K562 (cell line): ENCODE measurements at regions not wholly inside any gene's neighbourhood (a gene's known extent, or its start where the extent isn't known, plus 50 kb on each side); places are given as distances from the start of the nearest gene placed in this dataset.

Source experiments
- ATAC-seq: fragments of 200-7000 bp; cut with Tn5 transposase; 3 replicates; pipeline ENCODE4 v1.9.1; 2020; ENCODE audit warnings: moderate library complexity
- BruUV-seq: library from RNA; stranded (reverse); fragments of 400-500 nt; replicated peaks from 2 replicates; lab custom pipeline; 2021; lab: Mats Ljungman, UMichigan
- CTCF ChIA-PET: fragments of 300-600 bp; formaldehyde crosslinking; extraction: SDS; loops from one replicate; lab custom pipeline; 2021; ENCODE audit warnings: low intra/inter-chr PET ratio; lab: Yijun Ruan, JAX
- POLR2A ChIA-PET: fragments of 300-600, 350-650 bp; sonication (Branson Sonifier 250); formaldehyde crosslinking; extraction: SDS; loops from one replicate; lab custom pipeline; 2021; ENCODE audit warnings: antibody characterized with exemption, inconsistent platforms; lab: Yijun Ruan, JAX
- DNase-seq, 4 experiments: peaks; one replicate each; pipeline versions ENCODE4 v3.0.0 to v3.0.0-alpha.2; 2011 to 2018; ENCODE audit warnings: low spot score in 3 of 4, mixed read lengths in 3 of 4; ENCODE audit errors: extremely low read depth in 1 of 4
- FAIRE-seq: peaks from 2 replicates; lab custom pipeline; 2011; peaks lifted over from hg19 to GRCh38; lab: Jason Lieb, UNC
- H2AFZ ChIP-seq: 2 replicates; pipeline ENCODE4 v1.6.0; 2011; ENCODE audit warnings: low read depth, low read length, control low read depth, inconsistent platforms
- H3K27ac ChIP-seq: fragments of 200-600 bp; 3 replicates; pipeline ENCODE4 v1.8.0; 2011; ENCODE audit warnings: low read depth, mild to moderate bottlenecking, control low read depth, inconsistent platforms, low read length, moderate library complexity, mixed read lengths; ENCODE audit errors: extremely low read depth
- H3K27me3 ChIP-seq, 2 experiments: fragments of 300-600 bp in 1 of 2; 2 replicates in 1 of 2; 3 replicates in 1 of 2; pipeline versions ENCODE4 v1.6.0 to v1.8.0; 2011; ENCODE audit warnings: inconsistent platforms in 2 of 2, low read length in 2 of 2, mild to moderate bottlenecking in 1 of 2, mixed read lengths in 1 of 2, moderate library complexity in 1 of 2; ENCODE audit not compliant: control insufficient read depth in 2 of 2, insufficient read depth in 2 of 2
- H3K36me3 ChIP-seq: fragments of 300-600 bp; 3 replicates; pipeline ENCODE4 v1.8.0; 2011; ENCODE audit warnings: mild to moderate bottlenecking, low read length, inconsistent platforms; ENCODE audit not compliant: control insufficient read depth, insufficient read depth
- H3K4me1 ChIP-seq, 2 experiments: fragments of 200-600 bp in 1 of 2; replicated peaks in 1 of 2; 2 replicates in 1 of 2; 3 replicates in 1 of 2; pipeline versions ENCODE4 v1.5.1 to v1.8.0; 2011; ENCODE audit warnings: inconsistent platforms in 2 of 2, low read length in 2 of 2, mild to moderate bottlenecking in 1 of 2, mixed read lengths in 1 of 2, moderate library complexity in 1 of 2; ENCODE audit not compliant: control insufficient read depth in 2 of 2, insufficient read depth in 2 of 2
- H3K4me2 ChIP-seq: 2 replicates; pipeline ENCODE4 v1.6.1; 2011; ENCODE audit warnings: low read length, control low read depth, inconsistent platforms, mixed read lengths; ENCODE audit not compliant: insufficient read depth
- H3K4me3 ChIP-seq: fragments of 200-600 bp; sonication (generic), shearing (Covaris generic); 2 replicates; pipeline ENCODE4 v1.5.1; 2016; ENCODE audit warnings: control low read depth, inconsistent platforms
- H3K79me2 ChIP-seq: fragments of 200-600 bp; 3 replicates; pipeline ENCODE4 v1.8.0; 2011; ENCODE audit warnings: low read length, inconsistent platforms; ENCODE audit not compliant: control insufficient read depth, insufficient read depth
- H3K9ac ChIP-seq, 2 experiments: 2 replicates each; pipeline versions ENCODE4 v1.6.0 to v1.6.1; 2011; ENCODE audit warnings: low read depth in 2 of 2, low read length in 2 of 2, control low read depth in 1 of 2, inconsistent platforms in 1 of 2, mild to moderate bottlenecking in 1 of 2, mixed read lengths in 1 of 2; ENCODE audit not compliant: insufficient read depth in 1 of 2
- H3K9me1 ChIP-seq: one replicate; pipeline ENCODE4 v1.6.0; 2011; ENCODE audit warnings: inconsistent platforms, mild to moderate bottlenecking, low read length, moderate library complexity; ENCODE audit not compliant: control insufficient read depth, insufficient read depth
- H3K9me3 ChIP-seq: replicated peaks from 2 replicates; pipeline ENCODE4 v1.5.1; 2011; ENCODE audit warnings: low read depth, low read length, inconsistent platforms; ENCODE audit not compliant: control insufficient read depth, insufficient read depth
- H4K20me1 ChIP-seq: replicated peaks from 2 replicates; pipeline ENCODE4 v1.6.1; 2011; ENCODE audit warnings: low read length, inconsistent platforms, mixed read lengths; ENCODE audit not compliant: control insufficient read depth, insufficient read depth
- MYBL2 ChIP-seq, 2 experiments: fragments of 450-650 bp in 1 of 2; sonication (generic) in 1 of 2; formaldehyde crosslinking in 1 of 2; IDR thresholded peaks; 2 replicates each; pipeline versions ENCODE4 v1.6.1 to v1.8.1; 2017 to 2022; ENCODE audit warnings: borderline replicate concordance in 1 of 2, inconsistent platforms in 1 of 2, low read depth in 1 of 2, mild to moderate bottlenecking in 1 of 2, missing genetic modification reagents in 1 of 2, moderate library complexity in 1 of 2
- NR1H2 ChIP-seq: sonication (generic); formaldehyde crosslinking; IDR thresholded peaks from 2 replicates; pipeline ENCODE4 v1.4.0; 2020; ENCODE audit warnings: mild to moderate bottlenecking, missing genetic modification reagents
- TAL1 ChIP-seq: fragments of 450-650 bp; IDR thresholded peaks from 2 replicates; pipeline ENCODE4 v1.6.1; 2016; ENCODE audit warnings: mild to moderate bottlenecking
- ZNF830 ChIP-seq: fragments of 250-450 bp; sonication (Bioruptor Pico); IDR thresholded peaks from 2 replicates; pipeline ENCODE4 v1.5.0; 2021; ENCODE audit warnings: mild to moderate bottlenecking
- ZSCAN32 ChIP-seq: fragments of 450-650 bp; formaldehyde crosslinking; IDR thresholded peaks from 2 replicates; pipeline ENCODE4 v1.4.0; 2020; ENCODE audit warnings: mild to moderate bottlenecking, moderate library complexity
- WGBS: fragments of 100-300 bp; shearing (Covaris generic); methylation state at CpG from one replicate; pipeline ENCODE4 v1.1.6; 2016; ENCODE audit warnings: low coverage, mixed read lengths; ENCODE audit not compliant: insufficient coverage; ENCODE audit errors: missing lambda C conversion rate; 5-methylcytosine and 5-hydroxymethylcytosine counted together
- in situ Hi-C: fragments of 300-500 bp; cut with MboI; formaldehyde crosslinking; loops from 4 replicates; pipeline ENCODE4 v1.15.0; 2018; ENCODE audit warnings: inconsistent platforms, mixed read lengths
- intact Hi-C: fragments of 100-400 bp; cut with micrococcal nuclease; formaldehyde crosslinking; loops from 2 replicates; pipeline ENCODE4 v1.14.2; 2022
- TF ChIP-seq, protein P1 (sequence below), 2 experiments: fragments of 450-650 bp; IDR thresholded peaks; 2 replicates each; pipeline ENCODE4 v1.6.1; 2018; ENCODE audit warnings: mild to moderate bottlenecking in 2 of 2, low read depth in 1 of 2; ENCODE audit not compliant: partially characterized antibody in 2 of 2
- TF ChIP-seq, protein P2 (sequence below): fragments of 250-450 bp; sonication (Bioruptor Pico); IDR thresholded peaks from 2 replicates; pipeline ENCODE4 v1.8.0; 2021; ENCODE audit warnings: mild to moderate bottlenecking, moderate library complexity
- TF ChIP-seq, protein P3 (sequence below): fragments of 450-650 bp; formaldehyde crosslinking; IDR thresholded peaks from 2 replicates; pipeline ENCODE4 v1.4.0; 2022; ENCODE audit warnings: mild to moderate bottlenecking, moderate library complexity
- TF ChIP-seq, protein P4 (sequence below): sonication (generic); formaldehyde crosslinking; IDR thresholded peaks from 2 replicates; pipeline ENCODE4 v1.8.0; 2022; ENCODE audit warnings: mild to moderate bottlenecking, missing genetic modification reagents

DNA sequence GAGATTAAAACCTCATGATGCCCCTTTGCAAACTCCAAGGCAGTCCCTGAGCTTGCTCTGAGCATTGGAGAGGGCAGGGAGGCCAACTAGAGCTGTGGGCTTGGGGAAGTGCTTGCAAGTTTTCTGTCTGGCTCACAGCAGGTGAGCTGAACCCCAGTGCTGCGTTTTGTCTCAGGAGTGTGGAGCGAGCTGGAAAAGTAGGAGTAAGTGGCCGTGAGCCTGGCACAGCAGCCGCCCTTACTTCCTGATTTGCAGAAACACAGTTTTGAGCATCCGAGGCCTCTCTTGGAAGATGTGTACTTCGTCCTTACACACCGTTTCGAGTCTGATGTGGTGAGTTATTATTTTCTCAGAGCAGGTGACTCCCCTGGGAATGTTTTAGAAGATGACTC, 221.2 kb upstream of the C1orf174 start (continued):
- TF ChIP-seq MYBL2 (IDR thresholded peaks at IDR 0.05; ENCODE audit: low read depth) (no peak), MYBL2 (CRISPR knock-in tag; IDR thresholded peaks at IDR 0.05; ENCODE audit: borderline replicate concordance) (no peak), ZNF830 (CRISPR knock-in tag) (no peak)
- TF ChIP-seq, protein P1, sequence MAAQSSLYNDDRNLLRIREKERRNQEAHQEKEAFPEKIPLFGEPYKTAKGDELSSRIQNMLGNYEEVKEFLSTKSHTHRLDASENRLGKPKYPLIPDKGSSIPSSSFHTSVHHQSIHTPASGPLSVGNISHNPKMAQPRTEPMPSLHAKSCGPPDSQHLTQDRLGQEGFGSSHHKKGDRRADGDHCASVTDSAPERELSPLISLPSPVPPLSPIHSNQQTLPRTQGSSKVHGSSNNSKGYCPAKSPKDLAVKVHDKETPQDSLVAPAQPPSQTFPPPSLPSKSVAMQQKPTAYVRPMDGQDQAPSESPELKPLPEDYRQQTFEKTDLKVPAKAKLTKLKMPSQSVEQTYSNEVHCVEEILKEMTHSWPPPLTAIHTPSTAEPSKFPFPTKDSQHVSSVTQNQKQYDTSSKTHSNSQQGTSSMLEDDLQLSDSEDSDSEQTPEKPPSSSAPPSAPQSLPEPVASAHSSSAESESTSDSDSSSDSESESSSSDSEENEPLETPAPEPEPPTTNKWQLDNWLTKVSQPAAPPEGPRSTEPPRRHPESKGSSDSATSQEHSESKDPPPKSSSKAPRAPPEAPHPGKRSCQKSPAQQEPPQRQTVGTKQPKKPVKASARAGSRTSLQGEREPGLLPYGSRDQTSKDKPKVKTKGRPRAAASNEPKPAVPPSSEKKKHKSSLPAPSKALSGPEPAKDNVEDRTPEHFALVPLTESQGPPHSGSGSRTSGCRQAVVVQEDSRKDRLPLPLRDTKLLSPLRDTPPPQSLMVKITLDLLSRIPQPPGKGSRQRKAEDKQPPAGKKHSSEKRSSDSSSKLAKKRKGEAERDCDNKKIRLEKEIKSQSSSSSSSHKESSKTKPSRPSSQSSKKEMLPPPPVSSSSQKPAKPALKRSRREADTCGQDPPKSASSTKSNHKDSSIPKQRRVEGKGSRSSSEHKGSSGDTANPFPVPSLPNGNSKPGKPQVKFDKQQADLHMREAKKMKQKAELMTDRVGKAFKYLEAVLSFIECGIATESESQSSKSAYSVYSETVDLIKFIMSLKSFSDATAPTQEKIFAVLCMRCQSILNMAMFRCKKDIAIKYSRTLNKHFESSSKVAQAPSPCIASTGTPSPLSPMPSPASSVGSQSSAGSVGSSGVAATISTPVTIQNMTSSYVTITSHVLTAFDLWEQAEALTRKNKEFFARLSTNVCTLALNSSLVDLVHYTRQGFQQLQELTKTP (IDR thresholded peaks at IDR 0.05; ENCODE audit: low read depth in 1 of 2, partially characterized antibody in 2 of 2) = no peak

DNA sequence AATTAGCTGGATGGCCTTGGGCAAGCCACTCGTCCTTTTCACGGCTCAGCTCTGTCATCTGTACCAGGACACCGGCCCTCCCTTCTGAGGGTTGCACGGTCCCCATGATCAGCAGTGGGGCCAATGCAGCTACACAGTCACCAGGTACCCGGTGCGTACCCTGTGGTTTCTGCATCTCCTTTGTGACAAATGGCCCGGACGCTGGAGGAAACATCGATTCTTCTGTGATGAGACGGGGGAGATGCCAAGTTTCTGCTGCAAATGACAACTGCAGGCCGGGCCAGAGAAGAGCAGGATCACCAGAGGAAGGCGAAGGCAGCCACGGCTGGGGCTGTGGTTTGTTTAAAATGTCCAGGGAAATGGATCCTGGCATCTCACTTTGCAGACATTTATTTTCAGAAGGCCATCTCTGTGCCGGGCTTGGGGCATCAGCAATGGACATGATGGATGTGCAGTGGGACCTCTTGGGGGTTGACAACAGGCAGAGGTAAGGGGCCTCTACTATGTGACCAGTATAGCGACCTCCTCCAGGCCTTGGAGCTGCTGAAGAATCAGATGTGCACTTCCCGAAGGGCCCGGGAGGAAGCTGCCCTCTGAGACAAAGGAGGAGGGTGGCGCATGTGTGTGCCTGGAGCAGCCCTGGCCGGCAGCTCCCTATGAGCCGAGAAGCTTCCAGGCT, 221.9 kb upstream of the C1orf174 start:
- intact Hi-C loops (no loop called here), in situ Hi-C loops (no loop called here)
- BruUV-seq = no TSS peak
- Histone ChIP-seq H3K36me3 (no peaks in the 10 kb centered on the region), H3K79me2 (no peaks in the 10 kb centered on the region), H3K9ac (no peak overlapping the region), H3K27ac (no peak overlapping the region), H2AFZ (no peak overlapping the region), H3K4me2 (no peak overlapping the region), H3K4me1 (no peaks in the 10 kb centered on the region), H4K20me1 (0 out of 2 replicates have a peak, but pooled peaks cover 2% of the 10 kb centered on the region), H3K9me1 (no peaks in the 10 kb centered on the region), H3K4me3 (no peak overlapping the region), H3K9me3 (no peaks in the 10 kb centered on the region), H3K27me3 (peaks cover 32 to 70% of the 10 kb centered on the region in 2 experiments; a peak in 4 of 5 replicates)
- under 1% methylated on average over 20 of the region's 20 CpGs for WGBS
- FAIRE-seq (no peak), DNase-seq (no peak), ATAC-seq (no peak)
- CTCF ChIA-PET = no interaction called here
- POLR2A ChIA-PET = interaction anchor here (0.6 kb wide), 1 partner anchor 43 kb away, joined by 3 read pairs; no protein-coding TSS in a partner anchor
- TF ChIP-seq, protein P2, sequence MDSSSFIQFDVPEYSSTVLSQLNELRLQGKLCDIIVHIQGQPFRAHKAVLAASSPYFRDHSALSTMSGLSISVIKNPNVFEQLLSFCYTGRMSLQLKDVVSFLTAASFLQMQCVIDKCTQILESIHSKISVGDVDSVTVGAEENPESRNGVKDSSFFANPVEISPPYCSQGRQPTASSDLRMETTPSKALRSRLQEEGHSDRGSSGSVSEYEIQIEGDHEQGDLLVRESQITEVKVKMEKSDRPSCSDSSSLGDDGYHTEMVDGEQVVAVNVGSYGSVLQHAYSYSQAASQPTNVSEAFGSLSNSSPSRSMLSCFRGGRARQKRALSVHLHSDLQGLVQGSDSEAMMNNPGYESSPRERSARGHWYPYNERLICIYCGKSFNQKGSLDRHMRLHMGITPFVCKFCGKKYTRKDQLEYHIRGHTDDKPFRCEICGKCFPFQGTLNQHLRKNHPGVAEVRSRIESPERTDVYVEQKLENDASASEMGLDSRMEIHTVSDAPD (CRISPR knock-in tag) = no peak
- TF ChIP-seq NR1H2 (CRISPR knock-in tag) (no peak), ZSCAN32 (CRISPR knock-in tag) (no peak), TAL1 (no peak)
- TF ChIP-seq, protein P3, sequence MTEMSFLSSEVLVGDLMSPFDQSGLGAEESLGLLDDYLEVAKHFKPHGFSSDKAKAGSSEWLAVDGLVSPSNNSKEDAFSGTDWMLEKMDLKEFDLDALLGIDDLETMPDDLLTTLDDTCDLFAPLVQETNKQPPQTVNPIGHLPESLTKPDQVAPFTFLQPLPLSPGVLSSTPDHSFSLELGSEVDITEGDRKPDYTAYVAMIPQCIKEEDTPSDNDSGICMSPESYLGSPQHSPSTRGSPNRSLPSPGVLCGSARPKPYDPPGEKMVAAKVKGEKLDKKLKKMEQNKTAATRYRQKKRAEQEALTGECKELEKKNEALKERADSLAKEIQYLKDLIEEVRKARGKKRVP (CRISPR knock-in tag) = no peak
- TF ChIP-seq, protein P4, sequence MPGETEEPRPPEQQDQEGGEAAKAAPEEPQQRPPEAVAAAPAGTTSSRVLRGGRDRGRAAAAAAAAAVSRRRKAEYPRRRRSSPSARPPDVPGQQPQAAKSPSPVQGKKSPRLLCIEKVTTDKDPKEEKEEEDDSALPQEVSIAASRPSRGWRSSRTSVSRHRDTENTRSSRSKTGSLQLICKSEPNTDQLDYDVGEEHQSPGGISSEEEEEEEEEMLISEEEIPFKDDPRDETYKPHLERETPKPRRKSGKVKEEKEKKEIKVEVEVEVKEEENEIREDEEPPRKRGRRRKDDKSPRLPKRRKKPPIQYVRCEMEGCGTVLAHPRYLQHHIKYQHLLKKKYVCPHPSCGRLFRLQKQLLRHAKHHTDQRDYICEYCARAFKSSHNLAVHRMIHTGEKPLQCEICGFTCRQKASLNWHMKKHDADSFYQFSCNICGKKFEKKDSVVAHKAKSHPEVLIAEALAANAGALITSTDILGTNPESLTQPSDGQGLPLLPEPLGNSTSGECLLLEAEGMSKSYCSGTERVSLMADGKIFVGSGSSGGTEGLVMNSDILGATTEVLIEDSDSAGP (CRISPR knock-in tag) = no peak
